SK-N-MC (cell line): ENCODE measurements at regions not wholly inside any gene's neighbourhood (a gene's known extent, or its start where the extent isn't known, plus 50 kb on each side); places are given as distances from the start of the nearest gene placed in this dataset.

ENCODE experiments used
- EZH2 ChIP-seq: fragments of 200-600 bp; sonication (generic); IDR thresholded peaks from one replicate; pipeline ENCODE4 v1.6.1; 2017; ENCODE audit warnings: antibody characterized with exemption
- POLR2AphosphoS5 ChIP-seq: IDR thresholded peaks from 2 replicates; pipeline ENCODE4 v1.6.1; 2012; ENCODE audit warnings: mild to moderate bottlenecking, low read depth, low read length, borderline replicate concordance

DNA sequence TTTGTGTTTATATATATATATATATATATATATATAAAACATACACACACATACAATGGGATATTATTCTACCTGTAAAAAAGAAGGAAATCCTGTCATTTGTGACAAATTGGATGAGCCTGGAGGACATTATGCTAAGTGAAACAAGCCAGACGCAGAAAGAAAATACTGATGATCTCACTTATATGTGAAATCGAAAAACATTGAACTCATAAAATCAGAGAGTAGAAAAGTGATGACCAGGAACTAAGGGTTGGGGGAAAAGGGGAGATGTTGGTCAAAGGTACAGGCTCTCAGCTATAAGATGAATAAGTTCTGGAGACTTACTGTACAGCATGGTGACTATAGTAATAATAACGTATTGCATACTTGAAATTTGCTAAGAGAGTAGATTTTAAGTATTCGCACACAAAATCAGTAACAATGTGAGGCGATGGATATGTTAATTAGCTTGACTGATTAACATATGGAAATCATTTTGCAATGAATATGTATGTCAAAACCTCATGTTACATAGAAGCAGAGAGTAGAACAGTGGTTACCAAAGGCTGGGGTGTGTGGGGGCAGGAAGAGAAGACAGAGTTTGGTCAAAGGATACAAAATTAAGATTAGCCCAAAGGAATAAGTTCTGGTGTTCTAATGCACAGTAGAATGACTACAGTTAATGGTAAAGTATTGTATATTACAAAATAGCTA, 92.3 kb upstream of the PHACTR1 start:
- TF ChIP-seq POLR2AphosphoS5: no peak
- TF ChIP-seq EZH2: no peak
